Progenitor cell of endocrine pancreas (in vitro differentiated cells): ENCODE measurements at regions not wholly inside any gene's neighbourhood (a gene's known extent, or its start where the extent isn't known, plus 50 kb on each side); places are given as distances from the start of the nearest gene placed in this dataset.

ENCODE experiments used
- DNase-seq: peaks from one replicate; pipeline ENCODE4 v3.0.0; 2021; ENCODE audit warnings: low spot score; ENCODE audit not compliant: unreplicated experiment
- H3K27ac Mint-ChIP-seq: 2 replicates; pipeline ENCODE4 v1.8.0; 2021; ENCODE audit warnings: mild to moderate bottlenecking, moderate library complexity, mixed read lengths
- H3K27me3 Mint-ChIP-seq: 2 replicates; pipeline ENCODE4 v1.8.0; 2021; ENCODE audit warnings: mixed read lengths
- H3K36me3 Mint-ChIP-seq: 2 replicates; pipeline ENCODE4 v1.8.0; 2022; ENCODE audit warnings: mixed read lengths; ENCODE audit not compliant: insufficient read depth
- H3K4me1 Mint-ChIP-seq: 2 replicates; pipeline ENCODE4 v1.8.0; 2021; ENCODE audit warnings: low read depth, mixed read lengths
- H3K4me3 Mint-ChIP-seq: 2 replicates; pipeline ENCODE4 v1.8.0; 2021; ENCODE audit warnings: low read depth, mild to moderate bottlenecking, moderate library complexity, mixed read lengths
- H3K9me3 Mint-ChIP-seq: 2 replicates; pipeline ENCODE4 v1.8.0; 2021; ENCODE audit warnings: low read depth, mixed read lengths
- TF ChIP-seq, protein P1 (sequence below): fragments of 200-600 bp; sonication (generic); IDR thresholded peaks from one replicate; pipeline ENCODE4 v1.5.0; 2021; ENCODE audit warnings: antibody characterized with exemption, mild to moderate bottlenecking; ENCODE audit not compliant: unreplicated experiment

DNA sequence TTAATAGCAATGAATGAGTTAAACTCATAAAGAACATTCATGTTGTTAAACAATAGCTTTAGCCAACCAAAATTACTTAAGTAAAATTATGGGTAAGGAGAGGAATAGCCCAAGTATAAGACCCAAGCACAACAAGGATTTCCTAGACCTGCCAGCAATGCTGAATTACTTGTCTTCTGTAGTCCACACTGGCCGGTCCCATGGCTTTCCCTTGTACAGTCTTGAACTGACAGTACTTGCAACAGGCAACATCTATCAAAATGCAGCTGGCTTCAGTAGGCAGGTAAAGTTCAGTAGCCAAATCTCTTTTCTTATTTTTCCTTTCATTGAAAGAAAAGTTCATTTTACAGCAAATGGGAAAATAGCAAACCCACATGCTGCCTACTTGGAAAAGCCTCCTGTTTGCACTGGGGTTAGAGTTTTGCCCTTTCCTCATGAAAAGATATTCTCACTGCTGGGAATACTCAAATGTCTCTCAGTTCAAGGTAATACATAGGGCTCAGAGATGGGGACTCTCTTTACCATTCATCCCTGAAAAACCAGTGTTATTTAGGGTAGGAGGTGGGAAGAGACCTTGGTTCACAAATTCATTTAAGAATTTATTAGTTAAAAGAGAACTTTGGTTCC lies 222.8 kb downstream of the TTLL7 start:
- peaks cover 3% of the 10 kb centered on the region for H3K4me1 Mint-ChIP-seq
- H3K9me3 Mint-ChIP-seq = no peaks in the 10 kb centered on the region
- no peak overlapping the region for H3K4me3 Mint-ChIP-seq
- no peak for DNase-seq
- no peaks in the 10 kb centered on the region for H3K36me3 Mint-ChIP-seq
- H3K27me3 Mint-ChIP-seq = no peaks in the 10 kb centered on the region
- TF ChIP-seq, protein P1, sequence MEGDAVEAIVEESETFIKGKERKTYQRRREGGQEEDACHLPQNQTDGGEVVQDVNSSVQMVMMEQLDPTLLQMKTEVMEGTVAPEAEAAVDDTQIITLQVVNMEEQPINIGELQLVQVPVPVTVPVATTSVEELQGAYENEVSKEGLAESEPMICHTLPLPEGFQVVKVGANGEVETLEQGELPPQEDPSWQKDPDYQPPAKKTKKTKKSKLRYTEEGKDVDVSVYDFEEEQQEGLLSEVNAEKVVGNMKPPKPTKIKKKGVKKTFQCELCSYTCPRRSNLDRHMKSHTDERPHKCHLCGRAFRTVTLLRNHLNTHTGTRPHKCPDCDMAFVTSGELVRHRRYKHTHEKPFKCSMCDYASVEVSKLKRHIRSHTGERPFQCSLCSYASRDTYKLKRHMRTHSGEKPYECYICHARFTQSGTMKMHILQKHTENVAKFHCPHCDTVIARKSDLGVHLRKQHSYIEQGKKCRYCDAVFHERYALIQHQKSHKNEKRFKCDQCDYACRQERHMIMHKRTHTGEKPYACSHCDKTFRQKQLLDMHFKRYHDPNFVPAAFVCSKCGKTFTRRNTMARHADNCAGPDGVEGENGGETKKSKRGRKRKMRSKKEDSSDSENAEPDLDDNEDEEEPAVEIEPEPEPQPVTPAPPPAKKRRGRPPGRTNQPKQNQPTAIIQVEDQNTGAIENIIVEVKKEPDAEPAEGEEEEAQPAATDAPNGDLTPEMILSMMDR = no peak
- H3K27ac Mint-ChIP-seq = no peak overlapping the region

DNA sequence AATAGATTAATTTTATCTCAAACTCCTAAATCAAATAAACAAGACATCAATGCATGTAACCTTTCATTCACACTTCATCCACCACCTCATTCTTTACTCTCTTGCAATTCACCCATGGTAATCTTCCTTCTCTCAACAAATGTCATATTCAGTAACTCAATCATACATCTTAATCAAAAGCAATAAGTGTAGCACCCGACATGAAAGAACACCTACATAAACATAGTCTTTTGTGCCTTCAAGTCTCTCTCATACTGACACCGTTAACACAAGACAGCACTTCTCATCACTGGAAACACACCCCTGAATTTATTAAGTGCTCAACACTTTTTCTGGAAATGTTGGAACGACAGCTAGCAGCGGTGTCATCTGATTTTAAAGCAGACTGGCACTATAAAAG lies 225.9 kb downstream of the TTLL7 start:
- Mint-ChIP-seq H3K27me3 (no peaks in the 10 kb centered on the region), H3K4me3 (no peak overlapping the region), H3K27ac (no peak overlapping the region), H3K9me3 (no peaks in the 10 kb centered on the region), H3K4me1 (peaks cover 14% of the 10 kb centered on the region), H3K36me3 (no peaks in the 10 kb centered on the region)
- TF ChIP-seq, protein P1 = no peak
- no peak for DNase-seq

DNA sequence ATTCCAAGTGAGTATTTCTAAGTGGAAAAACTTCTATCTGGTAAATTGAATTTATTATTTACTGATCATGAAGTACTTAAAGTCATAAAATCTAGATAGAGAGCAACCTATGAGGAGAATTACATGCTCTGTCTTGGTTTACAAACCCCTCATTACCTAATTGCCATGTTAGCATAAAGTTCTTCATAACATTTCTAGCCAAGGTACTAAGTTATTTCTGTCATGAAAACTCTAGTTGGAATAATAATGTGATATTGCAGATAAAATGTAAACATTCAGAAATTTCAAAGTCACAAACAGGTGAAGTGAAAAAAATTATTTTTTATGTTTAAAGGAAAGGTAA lies 228.6 kb downstream of the TTLL7 start:
- Mint-ChIP-seq H3K36me3 (no peaks in the 10 kb centered on the region), H3K27me3 (no peaks in the 10 kb centered on the region), H3K4me1 (peaks cover 28% of the 10 kb centered on the region), H3K9me3 (no peaks in the 10 kb centered on the region), H3K4me3 (no peak overlapping the region), H3K27ac (no peak overlapping the region)
- TF ChIP-seq, protein P1 = no peak
- DNase-seq = no peak

DNA sequence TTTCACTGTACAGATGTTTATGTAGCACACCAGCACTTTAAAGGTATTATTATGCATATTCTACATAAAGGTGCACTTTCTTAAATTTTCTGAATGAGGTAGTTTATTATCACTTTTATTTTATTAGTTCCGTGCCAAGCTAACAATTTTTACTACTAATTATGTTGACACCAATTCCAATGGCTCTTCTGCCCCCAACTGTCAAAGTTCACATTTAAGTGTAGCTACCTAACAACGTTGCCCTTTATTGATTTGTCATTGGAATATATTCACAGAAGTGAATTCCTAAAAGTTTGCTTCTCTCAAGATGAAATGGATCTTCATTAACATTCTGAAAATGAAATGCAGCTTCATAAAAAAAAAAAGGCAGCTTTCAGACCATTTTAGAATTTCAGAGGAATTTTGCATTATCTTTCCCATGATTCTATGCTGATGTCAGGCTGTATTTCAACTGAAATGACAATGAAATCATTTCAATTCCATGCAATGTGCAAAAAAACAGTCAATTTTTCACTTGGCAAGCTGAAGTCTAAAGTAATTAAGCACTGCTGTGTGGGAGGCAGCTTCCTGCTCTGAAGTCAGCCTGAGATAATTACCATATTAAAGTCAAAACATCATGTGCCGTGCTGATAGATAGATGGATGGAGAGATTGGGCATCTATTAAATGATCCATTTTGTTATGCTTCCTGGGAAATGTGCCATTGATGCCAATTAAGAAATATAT lies 229.2 kb downstream of the TTLL7 start:
- Mint-ChIP-seq H3K27me3 (no peaks in the 10 kb centered on the region), H3K27ac (peak overlapping the region; percentile 8), H3K4me1 (peaks cover 33% of the 10 kb centered on the region), H3K9me3 (no peaks in the 10 kb centered on the region), H3K36me3 (no peaks in the 10 kb centered on the region), H3K4me3 (no peak overlapping the region)
- no peak for DNase-seq
- TF ChIP-seq, protein P1 = no peak

DNA sequence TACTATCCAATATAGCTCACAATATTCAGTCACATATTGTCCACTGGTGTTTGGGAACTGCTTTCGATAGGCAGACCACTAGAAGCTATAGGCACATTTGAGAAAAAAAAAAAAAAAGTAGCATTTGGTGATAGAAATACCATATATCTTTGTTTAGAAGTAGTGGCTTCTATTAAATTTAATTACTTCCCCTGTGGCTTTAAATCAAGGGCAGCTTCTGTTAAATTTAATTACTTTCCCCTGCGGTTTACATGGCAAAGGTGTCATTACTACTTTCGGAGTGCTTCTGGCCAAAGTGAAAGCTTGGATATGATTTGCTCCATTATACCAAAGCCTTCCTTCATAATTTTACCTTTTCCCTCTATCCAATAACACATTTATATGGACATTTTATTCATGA lies 229.9 kb downstream of the TTLL7 start:
- Mint-ChIP-seq H3K36me3 (no peaks in the 10 kb centered on the region), H3K27me3 (no peaks in the 10 kb centered on the region), H3K9me3 (no peaks in the 10 kb centered on the region), H3K4me1 (peaks cover 39% of the 10 kb centered on the region), H3K4me3 (no peak overlapping the region), H3K27ac (peak overlapping the region; percentile 8)
- TF ChIP-seq, protein P1 = no peak
- no peak for DNase-seq
